Stimulated activated naive B cell treated with anti-CD40 and anti-IgM and Interleukin-4, amounts not matched to agents 10 μg/mL and 1 μg/mL and 100 μg/mL, for 72 hours (primary cell): ENCODE measurements at regions not wholly inside any gene's neighbourhood (a gene's known extent, or its start where the extent isn't known, plus 50 kb on each side); places are given as distances from the start of the nearest gene placed in this dataset.

Experiments used
- ATAC-seq, 2 donors: fragments of 150-1000 bp; cut with Tn5 transposase; replicated peaks; 2 replicates each; pipeline ENCODE4 v1.10.0; 2021; ENCODE audit warnings: moderate library complexity in 1 of 2
- DNase-seq: peaks from one replicate; pipeline ENCODE4 v3.0.0; 2021
- H3K27ac Mint-ChIP-seq: one replicate; pipeline ENCODE4 v1.8.0; 2022; ENCODE audit warnings: mild to moderate bottlenecking, mixed read lengths
- H3K27me3 Mint-ChIP-seq, 2 donors: one replicate each; pipeline ENCODE4 v1.8.0; 2022; ENCODE audit warnings: mixed read lengths in 2 of 2
- H3K36me3 Mint-ChIP-seq, 2 donors: one replicate each; pipeline ENCODE4 v1.8.0; 2022; ENCODE audit warnings: mixed read lengths in 2 of 2, mild to moderate bottlenecking in 1 of 2
- H3K4me1 Mint-ChIP-seq, 2 donors: one replicate each; pipeline ENCODE4 v1.8.0; 2022; ENCODE audit warnings: mixed read lengths in 2 of 2, mild to moderate bottlenecking in 1 of 2
- H3K4me3 Mint-ChIP-seq, 2 donors: one replicate each; pipeline ENCODE4 v1.8.0; 2022; ENCODE audit warnings: mild to moderate bottlenecking in 2 of 2, mixed read lengths in 2 of 2, moderate library complexity in 1 of 2
- H3K9me3 Mint-ChIP-seq, 2 donors: one replicate each; pipeline ENCODE4 v1.8.0; 2022; ENCODE audit warnings: mixed read lengths in 2 of 2, mild to moderate bottlenecking in 1 of 2

GRCh38 chr1:186532466-186532865, 71.6 kb upstream of the PDC start:
- ATAC-seq (no peak), DNase-seq (no peak)
- H3K4me3 Mint-ChIP-seq: no peak overlapping the region
- peaks cover 0 to 4% of the 10 kb centered on the region in 2 donors for H3K36me3 Mint-ChIP-seq
- no peak overlapping the region for H3K27ac Mint-ChIP-seq
- peaks cover 4 to 6% of the 10 kb centered on the region in 2 donors for H3K9me3 Mint-ChIP-seq
- H3K4me1 Mint-ChIP-seq: peaks cover 0 to 9% of the 10 kb centered on the region in 2 donors
- H3K27me3 Mint-ChIP-seq: peaks cover 18 to 21% of the 10 kb centered on the region in 2 donors

GRCh38 chr1:186531561-186532165, 70.7 kb upstream of the PDC start:
- H3K4me1 Mint-ChIP-seq: peaks cover 0 to 9% of the 10 kb centered on the region in 2 donors
- DNase-seq: no peak
- no peak overlapping the region for H3K27ac Mint-ChIP-seq
- H3K27me3 Mint-ChIP-seq: peaks cover 18 to 21% of the 10 kb centered on the region in 2 donors
- no peak overlapping the region for H3K4me3 Mint-ChIP-seq
- H3K9me3 Mint-ChIP-seq: peaks cover 4 to 6% of the 10 kb centered on the region in 2 donors
- ATAC-seq: no peak
- peaks cover 0 to 4% of the 10 kb centered on the region in 2 donors for H3K36me3 Mint-ChIP-seq

- Mint-ChIP-seq H3K4me3 (no peak overlapping the region), H3K27me3 (peaks cover 18 to 21% of the 10 kb centered on the region in 2 donors), H3K36me3 (peaks cover 0 to 4% of the 10 kb centered on the region in 2 donors), H3K27ac (no peak overlapping the region), H3K9me3 (peaks cover 5 to 8% of the 10 kb centered on the region in 2 donors), H3K4me1 (peaks cover 0 to 9% of the 10 kb centered on the region in 2 donors)
- no peak for ATAC-seq
- DNase-seq: no peak
Measured at GRCh38 chr1:186530109-186530508, 69.2 kb upstream of the PDC start.

GRCh38 chr1:186519982-186520381, 59.1 kb upstream of the PDC start:
- Mint-ChIP-seq H3K9me3 (peaks cover 19 to 27% of the 10 kb centered on the region in 2 donors), H3K27ac (no peak overlapping the region), H3K4me3 (no peak overlapping the region), H3K27me3 (no peaks in the 10 kb centered on the region), H3K4me1 (no peaks in the 10 kb centered on the region), H3K36me3 (peaks cover 10 to 12% of the 10 kb centered on the region in 2 donors)
- ATAC-seq: no peak
- DNase-seq: no peak

GRCh38 chr1:186518822-186519381, 58.0 kb upstream of the PDC start:
- Mint-ChIP-seq H3K9me3 (peaks cover 15 to 21% of the 10 kb centered on the region in 2 donors), H3K4me1 (no peaks in the 10 kb centered on the region), H3K36me3 (peaks cover 7 to 10% of the 10 kb centered on the region in 2 donors), H3K4me3 (no peak overlapping the region), H3K27ac (no peak overlapping the region), H3K27me3 (no peaks in the 10 kb centered on the region)
- DNase-seq: no peak
- ATAC-seq: no peak

GRCh38 chr1:186518395-186518794, 57.5 kb upstream of the PDC start:
- Mint-ChIP-seq H3K4me3 (no peak overlapping the region), H3K27ac (no peak overlapping the region), H3K9me3 (peaks cover 11 to 17% of the 10 kb centered on the region in 2 donors), H3K36me3 (peaks cover 5 to 10% of the 10 kb centered on the region in 2 donors), H3K27me3 (no peaks in the 10 kb centered on the region), H3K4me1 (no peaks in the 10 kb centered on the region)
- DNase-seq (no peak), ATAC-seq (no peak)

GRCh38 chr1:186514367-186514766, 53.5 kb upstream of the PDC start:
- H3K4me3 Mint-ChIP-seq: no peak overlapping the region
- no peak for DNase-seq
- H3K4me1 Mint-ChIP-seq: peaks cover 14 to 26% of the 10 kb centered on the region in 2 donors
- ATAC-seq: no peak
- no peak overlapping the region for H3K27ac Mint-ChIP-seq
- peaks cover 7 to 18% of the 10 kb centered on the region in 2 donors for H3K36me3 Mint-ChIP-seq
- peaks cover 6 to 8% of the 10 kb centered on the region in 2 donors for H3K9me3 Mint-ChIP-seq
- no peaks in the 10 kb centered on the region for H3K27me3 Mint-ChIP-seq

GRCh38 chr1:186513526-186513925, 52.6 kb upstream of the PDC start:
- Mint-ChIP-seq H3K4me1 (peaks cover 14 to 26% of the 10 kb centered on the region in 2 donors), H3K9me3 (peaks cover 9 to 11% of the 10 kb centered on the region in 2 donors), H3K27me3 (no peaks in the 10 kb centered on the region), H3K27ac (no peak overlapping the region), H3K36me3 (peaks cover 10 to 22% of the 10 kb centered on the region in 2 donors), H3K4me3 (no peak overlapping the region)
- ATAC-seq (no peak), DNase-seq (no peak)

GRCh38 chr1:186512698-186513457, 52.0 kb upstream of the PDC start:
- no peak overlapping the region for H3K27ac Mint-ChIP-seq
- peaks cover 14 to 26% of the 10 kb centered on the region in 2 donors for H3K4me1 Mint-ChIP-seq
- DNase-seq: no peak
- peaks cover 9 to 11% of the 10 kb centered on the region in 2 donors for H3K9me3 Mint-ChIP-seq
- no peak for ATAC-seq
- no peak overlapping the region for H3K4me3 Mint-ChIP-seq
- H3K36me3 Mint-ChIP-seq: peaks cover 12 to 22% of the 10 kb centered on the region in 2 donors
- no peaks in the 10 kb centered on the region for H3K27me3 Mint-ChIP-seq

- Mint-ChIP-seq H3K4me1 (peaks cover 14 to 26% of the 10 kb centered on the region in 2 donors), H3K36me3 (peaks cover 14 to 23% of the 10 kb centered on the region in 2 donors), H3K27me3 (no peaks in the 10 kb centered on the region), H3K4me3 (peak overlapping the region; percentile 10 to 68), H3K27ac (peak overlapping the region; percentile 31), H3K9me3 (peaks cover 10 to 11% of the 10 kb centered on the region in 2 donors)
- DNase-seq: peak; percentile 11
- peak; percentile 85 to 88 for ATAC-seq
Measured at GRCh38 chr1:186511761-186512637, 51.1 kb upstream of the PDC start.
